ENCODE measurements at regions not wholly inside any gene's neighbourhood (a gene's known extent, or its start where the extent isn't known, plus 50 kb on each side); places are given as distances from the start of the nearest gene placed in this dataset.

GRCh38 chr1:37107153-37107907 lies 73.0 kb upstream of the GRIK3 start:
- Histone ChIP-seq H3K4me3 (no peak overlapping the region), H3K36me3 (no peaks in the 10 kb centered on the region), H3K27ac (no peak overlapping the region), H3K4me1 (no peaks in the 10 kb centered on the region), H3K27me3 (peaks cover 8% of the 10 kb centered on the region), H3K9me3 (no peaks in the 10 kb centered on the region)
- TF ChIP-seq POLR2A (IDR thresholded peaks at IDR 0.05): no peak
- no peak for TF ChIP-seq POLR2AphosphoS5 (IDR thresholded peaks at IDR 0.05)
- no peak for TF ChIP-seq EP300 (IDR thresholded peaks at IDR 0.05)
- TF ChIP-seq, protein P1, sequence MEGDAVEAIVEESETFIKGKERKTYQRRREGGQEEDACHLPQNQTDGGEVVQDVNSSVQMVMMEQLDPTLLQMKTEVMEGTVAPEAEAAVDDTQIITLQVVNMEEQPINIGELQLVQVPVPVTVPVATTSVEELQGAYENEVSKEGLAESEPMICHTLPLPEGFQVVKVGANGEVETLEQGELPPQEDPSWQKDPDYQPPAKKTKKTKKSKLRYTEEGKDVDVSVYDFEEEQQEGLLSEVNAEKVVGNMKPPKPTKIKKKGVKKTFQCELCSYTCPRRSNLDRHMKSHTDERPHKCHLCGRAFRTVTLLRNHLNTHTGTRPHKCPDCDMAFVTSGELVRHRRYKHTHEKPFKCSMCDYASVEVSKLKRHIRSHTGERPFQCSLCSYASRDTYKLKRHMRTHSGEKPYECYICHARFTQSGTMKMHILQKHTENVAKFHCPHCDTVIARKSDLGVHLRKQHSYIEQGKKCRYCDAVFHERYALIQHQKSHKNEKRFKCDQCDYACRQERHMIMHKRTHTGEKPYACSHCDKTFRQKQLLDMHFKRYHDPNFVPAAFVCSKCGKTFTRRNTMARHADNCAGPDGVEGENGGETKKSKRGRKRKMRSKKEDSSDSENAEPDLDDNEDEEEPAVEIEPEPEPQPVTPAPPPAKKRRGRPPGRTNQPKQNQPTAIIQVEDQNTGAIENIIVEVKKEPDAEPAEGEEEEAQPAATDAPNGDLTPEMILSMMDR (IDR thresholded peaks at IDR 0.05): no peak
- 80% methylated on average over 2 of the region's 5 CpGs for WGBS
- DNase-seq (ENCODE audit: low spot score in 2 of 2): no peak

GRCh38 chr1:37108596-37109188 lies 74.4 kb upstream of the GRIK3 start:
- Histone ChIP-seq H3K27ac (no peak overlapping the region), H3K27me3 (peaks cover 14% of the 10 kb centered on the region), H3K4me3 (no peak overlapping the region), H3K36me3 (no peaks in the 10 kb centered on the region), H3K4me1 (no peaks in the 10 kb centered on the region), H3K9me3 (no peaks in the 10 kb centered on the region)
- DNase-seq (ENCODE audit: low spot score in 2 of 2): no peak
- TF ChIP-seq, protein P1 (IDR thresholded peaks at IDR 0.05): no peak
- no peak for TF ChIP-seq POLR2A (IDR thresholded peaks at IDR 0.05)
- no peak for TF ChIP-seq EP300 (IDR thresholded peaks at IDR 0.05)
- no peak for TF ChIP-seq POLR2AphosphoS5 (IDR thresholded peaks at IDR 0.05)
- WGBS: 80% methylated on average over 9 of the region's 9 CpGs

GRCh38 chr1:37112430-37112829 lies 78.1 kb upstream of the GRIK3 start:
- Histone ChIP-seq H3K27me3 (peaks cover 14% of the 10 kb centered on the region), H3K27ac (no peak overlapping the region), H3K9me3 (no peaks in the 10 kb centered on the region), H3K4me3 (no peak overlapping the region), H3K4me1 (no peaks in the 10 kb centered on the region), H3K36me3 (no peaks in the 10 kb centered on the region)
- 25% methylated on average over 1 of the region's 1 CpG for WGBS
- DNase-seq (ENCODE audit: low spot score in 2 of 2): no peak
- TF ChIP-seq, protein P1 (IDR thresholded peaks at IDR 0.05): no peak
- TF ChIP-seq POLR2A (IDR thresholded peaks at IDR 0.05) (no peak), EP300 (IDR thresholded peaks at IDR 0.05) (no peak), POLR2AphosphoS5 (IDR thresholded peaks at IDR 0.05) (no peak)

GRCh38 chr1:37113285-37113997 lies 79.1 kb upstream of the GRIK3 start:
- 69% methylated on average over 6 of the region's 6 CpGs for WGBS
- no peak for TF ChIP-seq POLR2A (IDR thresholded peaks at IDR 0.05)
- Histone ChIP-seq H3K27ac (no peak overlapping the region), H3K4me1 (no peaks in the 10 kb centered on the region), H3K4me3 (no peak overlapping the region), H3K9me3 (no peaks in the 10 kb centered on the region), H3K27me3 (peaks cover 14% of the 10 kb centered on the region), H3K36me3 (no peaks in the 10 kb centered on the region)
- DNase-seq (ENCODE audit: low spot score in 2 of 2): no peak

DNA sequence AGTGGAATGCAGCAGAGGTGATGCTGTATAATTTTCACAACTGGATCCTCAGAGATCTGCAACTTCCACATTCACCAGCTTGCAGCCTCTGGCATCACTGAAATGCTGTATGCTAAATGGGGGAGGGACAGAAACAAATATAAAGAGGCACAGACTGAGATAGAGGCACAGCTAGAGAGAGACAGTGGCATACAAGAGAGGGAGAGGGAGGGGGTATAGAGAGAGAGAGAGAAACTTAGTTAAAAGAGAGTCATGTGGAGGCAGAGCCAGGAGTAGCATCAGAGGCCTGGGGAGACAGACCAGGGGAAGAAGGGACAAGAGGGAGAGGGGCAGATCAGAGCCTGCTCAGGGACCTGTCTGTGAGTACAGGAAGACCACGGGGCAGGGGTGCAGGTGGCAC lies 84.5 kb upstream of the GRIK3 start:
- H3K27ac ChIP-seq: no peak overlapping the region
- H3K4me1 ChIP-seq: no peaks in the 10 kb centered on the region
- no peaks in the 10 kb centered on the region for H3K9me3 ChIP-seq
- H3K4me3 ChIP-seq: no peak overlapping the region
- H3K27me3 ChIP-seq: no peaks in the 10 kb centered on the region
- WGBS: 19% methylated on average over 1 of the region's 1 CpG
- no peaks in the 10 kb centered on the region for H3K36me3 ChIP-seq
- DNase-seq (ENCODE audit: low spot score in 2 of 2): no peak
- no peak for TF ChIP-seq POLR2AphosphoS5 (IDR thresholded peaks at IDR 0.05)

- Histone ChIP-seq H3K4me1 (no peaks in the 10 kb centered on the region), H3K9me3 (no peaks in the 10 kb centered on the region), H3K4me3 (no peak overlapping the region), H3K36me3 (no peaks in the 10 kb centered on the region), H3K27me3 (no peaks in the 10 kb centered on the region), H3K27ac (no peak overlapping the region)
- no peak for TF ChIP-seq EP300 (IDR thresholded peaks at IDR 0.05)
- TF ChIP-seq, protein P1 (IDR thresholded peaks at IDR 0.05): no peak
- no peak for TF ChIP-seq POLR2A (IDR thresholded peaks at IDR 0.05)
- no peak for TF ChIP-seq POLR2AphosphoS5 (IDR thresholded peaks at IDR 0.05)
- DNase-seq (ENCODE audit: low spot score in 2 of 2): no peak
- WGBS: 79% methylated on average over 6 of the region's 6 CpGs
Measured at GRCh38 chr1:37120279-37120678, 86.0 kb upstream of the GRIK3 start.
